ENCODE measurements at regions not wholly inside any gene's neighbourhood (a gene's known extent, or its start where the extent isn't known, plus 50 kb on each side); places are given as distances from the start of the nearest gene placed in this dataset.
A peak's percentile ranks its signal among the peaks of the same experiment; 100 is the strongest.

DNA sequence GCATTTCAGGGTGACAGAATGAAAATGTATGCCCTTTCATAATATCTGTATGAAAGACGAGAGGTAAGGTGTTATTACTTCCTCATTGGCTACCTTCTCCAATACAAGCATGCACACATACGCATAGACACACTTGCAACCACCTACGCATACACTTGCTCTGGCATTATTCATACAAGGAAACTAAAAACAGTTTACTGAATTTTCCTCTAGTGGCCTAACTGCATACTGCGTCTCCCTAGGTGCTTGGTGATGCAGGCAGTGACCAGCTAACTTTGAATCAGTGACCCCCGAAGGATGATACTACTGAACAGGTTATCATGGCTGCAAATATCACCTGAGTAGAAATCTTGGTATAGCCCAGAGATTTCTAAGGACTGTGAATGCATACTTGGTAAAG is 593.1 kb downstream of the PKHD1 start:
- DNase-seq = no peak

DNA sequence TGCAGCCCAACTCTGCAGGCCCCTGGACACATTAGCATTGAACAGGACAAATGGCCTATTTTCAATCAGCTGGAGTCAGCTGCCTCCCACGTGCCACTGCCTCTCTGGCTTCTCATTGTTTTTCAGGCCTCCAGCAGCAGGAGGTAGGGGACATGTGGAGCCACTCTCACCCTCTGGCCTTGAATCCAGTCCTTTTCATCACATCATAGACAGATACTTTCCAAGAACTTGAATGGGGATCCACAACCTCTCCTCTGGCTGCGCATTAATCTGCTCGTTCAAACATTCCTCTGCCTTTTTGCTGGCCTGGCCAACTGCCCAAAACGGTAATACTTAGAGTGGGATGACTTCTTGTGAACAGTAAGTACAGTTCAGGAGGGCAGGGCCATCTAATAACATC is 592.3 kb downstream of the PKHD1 start:
- DNase-seq = no peak

DNA sequence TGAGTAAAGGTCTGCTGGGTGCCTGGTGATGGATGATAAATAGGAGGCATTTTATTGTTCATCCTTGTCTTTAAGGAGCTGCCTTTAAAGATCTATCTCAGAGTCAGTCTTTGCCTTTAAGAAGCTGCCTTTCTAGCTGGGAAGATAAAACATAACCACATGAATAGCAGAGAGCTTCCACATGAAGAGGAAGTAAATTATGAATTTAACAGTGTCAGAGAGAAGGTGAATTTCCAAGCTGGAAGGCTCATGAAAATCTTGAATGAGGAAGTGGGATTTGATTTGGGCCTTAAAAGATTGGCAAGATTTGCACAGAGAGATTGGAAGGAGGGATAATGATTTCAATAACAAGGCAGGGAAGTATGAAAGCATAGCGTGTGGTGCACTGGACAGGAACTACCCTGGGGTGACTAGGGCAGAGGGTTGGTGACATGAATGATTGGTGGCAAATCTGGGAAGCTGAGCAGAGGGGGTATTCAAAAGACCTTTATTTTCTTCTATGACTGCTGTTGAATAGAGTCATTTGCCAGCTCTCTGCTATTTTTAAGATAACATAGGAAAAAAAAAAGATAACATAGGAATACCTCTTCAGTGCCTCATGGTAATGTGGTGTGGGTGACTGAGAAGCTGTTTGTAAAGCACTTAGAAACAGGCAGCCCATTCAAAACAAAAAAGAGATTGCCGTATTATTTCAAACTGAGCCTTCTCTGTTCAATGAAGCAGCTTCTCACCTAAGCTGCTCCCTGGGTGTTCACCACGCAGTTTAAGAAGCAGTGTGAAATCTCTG is 591.6 kb downstream of the PKHD1 start:
- DNase-seq = no peak

DNA sequence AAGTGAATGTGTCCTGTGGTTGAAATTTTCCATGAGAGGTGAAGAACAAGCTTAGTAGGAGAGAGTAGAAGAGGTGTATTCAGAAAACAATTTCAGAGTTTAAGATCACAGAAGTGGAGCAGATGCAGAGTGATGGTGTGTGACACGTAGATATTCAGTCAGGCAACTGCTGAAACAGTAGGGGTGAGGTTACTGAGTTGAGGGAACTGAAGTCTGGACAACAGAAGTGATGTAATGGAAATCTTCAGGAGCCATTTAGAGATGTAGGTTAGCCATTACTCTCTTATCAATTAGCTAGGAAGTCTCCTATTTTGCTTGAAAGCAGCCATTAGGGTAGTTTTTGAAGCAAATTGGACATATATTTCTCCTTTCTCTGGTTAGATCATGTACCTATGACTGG is 584.4 kb downstream of the PKHD1 start:
- no peak for DNase-seq

DNA sequence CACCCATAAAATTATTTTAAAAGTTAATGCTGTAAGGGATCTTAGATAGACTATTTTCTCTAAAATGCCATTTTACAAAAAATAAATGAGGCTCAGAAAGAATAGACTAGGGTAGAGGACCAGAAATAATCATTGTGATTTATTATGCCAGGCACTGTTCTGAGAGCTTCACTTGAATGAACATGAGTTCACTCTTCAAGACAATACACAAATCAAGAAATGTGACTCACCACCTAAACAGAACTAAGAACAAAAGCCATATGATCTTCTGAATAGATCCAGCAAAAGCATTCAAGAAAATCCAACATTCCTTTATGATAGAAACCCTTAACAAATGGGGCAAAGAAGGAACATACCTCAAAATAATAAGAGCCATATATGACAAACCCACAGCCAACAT is 582.0 kb downstream of the PKHD1 start:
- no peak for DNase-seq

DNA sequence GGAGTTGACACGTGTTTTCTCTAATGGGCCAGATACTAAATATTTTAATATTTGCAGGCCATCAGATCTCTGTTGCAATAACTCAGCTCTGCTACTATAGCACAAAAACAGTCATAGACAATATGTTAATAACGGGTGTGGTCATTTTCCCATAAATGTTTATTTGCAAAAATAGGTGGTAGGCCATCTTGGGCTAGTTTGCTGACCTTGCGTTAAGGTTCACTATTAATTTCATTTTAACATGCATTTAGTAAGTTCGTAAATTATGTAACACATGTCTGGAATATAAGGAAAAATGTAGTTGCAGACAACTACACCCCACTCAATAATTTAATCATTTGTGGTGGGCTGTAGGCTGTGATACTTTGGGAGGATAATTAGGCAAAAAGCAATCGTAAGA is 577.8 kb downstream of the PKHD1 start:
- no peak for DNase-seq

DNA sequence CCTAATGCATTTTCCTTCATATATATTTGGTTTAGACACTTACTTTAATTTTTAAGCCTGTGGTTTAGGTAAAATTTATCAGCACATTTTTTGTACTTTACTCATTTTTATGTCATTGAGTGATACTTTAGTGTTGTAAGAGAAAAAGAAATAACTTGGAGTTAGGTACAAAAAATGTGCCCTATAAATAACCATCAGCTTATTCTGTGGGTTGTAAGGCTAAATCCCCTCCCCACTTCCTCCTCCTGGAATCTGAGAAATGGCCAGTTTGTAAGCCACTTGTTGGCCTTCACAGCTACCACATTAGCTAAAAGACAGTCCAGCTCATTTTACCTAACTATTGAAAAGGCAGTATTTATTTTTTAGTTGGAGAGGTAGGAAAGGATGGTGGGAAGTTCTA is 576.3 kb downstream of the PKHD1 start:
- DNase-seq = no peak

DNA sequence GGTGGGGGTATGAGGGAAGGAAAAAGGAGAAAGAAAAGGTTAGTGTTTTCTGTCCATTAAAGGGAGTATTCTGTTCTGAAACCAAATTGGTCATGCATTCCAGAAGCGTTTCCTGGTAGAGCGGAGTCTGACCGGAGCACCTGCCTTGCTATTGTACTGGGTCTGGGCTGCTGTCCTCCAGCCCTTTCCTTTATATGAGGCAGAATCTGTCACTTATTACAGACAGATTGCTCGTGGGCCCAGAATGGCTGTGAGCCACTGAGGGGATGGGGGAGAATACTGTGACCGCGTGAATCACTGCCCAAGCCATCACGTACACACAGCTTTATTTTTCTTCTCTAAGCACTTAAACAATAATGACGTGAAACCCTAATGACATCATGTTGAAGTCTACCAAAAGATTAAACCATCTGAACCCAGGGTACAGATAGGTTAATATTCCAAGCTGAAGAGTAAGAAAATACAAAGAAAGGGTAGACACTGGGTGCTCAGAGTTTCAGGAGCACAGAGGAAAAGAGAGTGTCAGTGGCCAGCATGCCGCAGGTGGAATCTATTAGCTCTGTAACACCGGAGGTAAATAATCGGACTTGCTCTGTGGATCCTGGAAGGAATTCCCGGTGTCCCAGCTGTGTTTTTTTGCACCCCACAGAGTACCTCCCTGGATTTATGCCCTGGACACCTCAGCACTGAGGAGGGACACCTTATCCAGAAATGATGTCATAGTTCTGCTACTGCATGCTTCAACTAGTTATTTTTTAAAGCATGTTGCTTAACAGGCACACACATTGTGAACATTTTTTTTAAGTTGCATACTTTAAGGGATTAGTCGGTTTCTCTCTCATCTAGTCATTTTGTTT is 573.3 kb downstream of the PKHD1 start:
- DNase-seq = no peak

DNA sequence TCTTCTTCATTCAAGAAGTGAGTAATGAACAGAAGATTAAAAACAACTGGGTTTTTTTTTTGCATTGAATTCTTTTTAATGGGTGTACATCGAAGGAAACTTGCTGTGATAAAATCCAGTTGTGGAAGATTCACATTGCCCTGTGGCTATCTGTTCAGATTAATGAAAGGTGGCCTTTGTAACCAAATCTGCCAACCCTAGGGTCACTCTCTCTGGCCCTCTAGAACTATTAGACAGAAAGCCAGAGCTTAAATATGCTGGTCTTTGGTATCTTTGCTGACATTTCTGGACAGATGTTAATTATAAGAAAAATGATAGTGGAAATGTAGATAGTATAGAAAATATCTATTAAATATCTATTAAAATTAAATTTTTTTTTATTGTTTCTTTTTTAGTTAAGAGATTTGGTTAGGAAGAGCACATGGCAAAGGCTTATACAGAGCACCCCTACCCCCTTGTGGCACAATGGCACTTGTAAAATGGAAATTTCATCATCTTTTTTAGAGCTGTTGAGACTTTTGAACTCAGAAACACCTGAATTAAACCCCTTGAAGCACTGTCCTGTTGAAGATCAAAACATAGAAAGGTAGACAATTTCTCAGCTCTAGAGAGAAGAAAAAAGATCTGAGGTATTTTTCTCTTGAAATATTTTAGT is 572.5 kb downstream of the PKHD1 start:
- no peak for DNase-seq

DNA sequence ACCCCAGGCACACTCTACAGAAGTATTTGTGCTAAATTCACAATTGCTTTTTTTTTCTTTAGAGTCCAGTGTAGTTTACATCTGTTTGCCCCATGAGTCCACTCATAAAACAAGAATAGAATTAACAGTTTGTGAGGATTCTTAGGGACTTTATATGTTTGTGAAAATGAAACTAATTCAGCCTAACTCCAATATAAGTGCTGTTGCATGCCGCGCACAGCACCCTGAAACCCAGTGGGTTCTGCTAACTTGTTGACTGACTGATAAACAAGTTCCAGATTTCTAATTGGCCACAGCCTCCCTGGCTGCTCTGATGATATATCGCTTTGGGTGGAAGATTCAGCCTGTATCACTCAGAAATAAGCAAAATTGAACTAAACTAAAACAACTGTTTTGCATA is 561.4 kb downstream of the PKHD1 start:
- DNase-seq = no peak

DNA sequence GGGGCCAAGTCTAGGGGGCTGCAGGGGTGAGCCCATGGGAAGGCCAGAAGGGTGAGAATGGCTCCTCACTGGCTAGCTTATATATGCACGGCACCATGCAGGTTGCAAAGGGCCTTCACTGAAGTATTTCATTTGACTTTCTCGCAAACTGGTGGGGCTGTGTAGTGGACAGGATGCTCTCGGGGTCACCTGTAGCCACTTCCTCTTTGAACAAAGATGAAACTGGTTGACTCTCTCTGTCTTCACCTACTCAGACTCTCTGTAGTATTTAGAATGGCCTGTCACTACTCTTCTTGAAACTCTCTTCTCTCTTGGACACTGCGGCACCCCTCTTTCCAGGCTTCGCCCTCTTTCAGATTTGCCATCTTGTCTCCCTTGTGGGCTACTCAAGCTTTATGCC is 560.5 kb downstream of the PKHD1 start:
- no peak for DNase-seq

DNA sequence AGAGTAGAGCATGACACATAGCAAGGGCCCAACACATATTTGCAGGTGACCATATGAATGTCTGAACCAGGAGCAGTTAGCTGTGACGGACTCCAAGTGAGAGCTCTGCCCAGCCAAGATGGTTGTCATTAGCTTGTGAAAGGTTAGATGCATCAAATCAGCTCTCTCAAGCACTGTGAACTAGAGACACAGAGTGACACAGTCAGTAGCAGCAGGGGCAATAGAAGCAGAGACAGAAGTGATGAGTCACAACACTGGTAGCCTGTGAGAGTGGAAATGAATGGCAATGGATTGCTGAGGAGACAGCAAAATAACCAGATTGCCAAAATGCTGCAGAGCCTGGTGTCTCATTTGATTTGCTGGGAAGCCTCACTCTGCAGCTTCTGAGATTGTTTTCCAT is 558.9 kb downstream of the PKHD1 start:
- no peak for DNase-seq

DNA sequence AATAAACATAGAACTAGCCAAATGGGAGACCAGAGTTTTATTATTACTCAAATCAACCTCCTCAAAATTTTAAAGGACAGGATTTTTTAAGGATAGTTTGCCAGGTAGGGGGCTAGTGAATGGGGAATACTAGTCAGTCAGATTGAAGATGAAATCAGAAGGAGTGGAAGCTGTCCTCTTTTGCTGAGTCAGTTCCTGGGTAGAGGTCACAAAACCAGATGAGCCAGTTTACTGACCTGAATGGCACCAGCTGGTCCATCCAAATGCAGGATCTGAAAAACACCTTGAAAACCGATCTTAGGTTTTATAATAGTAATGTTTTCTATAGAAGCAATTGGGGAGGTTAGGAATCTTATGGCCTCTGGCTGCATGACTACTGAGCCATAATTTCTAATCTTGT is 558.2 kb downstream of the PKHD1 start:
- DNase-seq = no peak

DNA sequence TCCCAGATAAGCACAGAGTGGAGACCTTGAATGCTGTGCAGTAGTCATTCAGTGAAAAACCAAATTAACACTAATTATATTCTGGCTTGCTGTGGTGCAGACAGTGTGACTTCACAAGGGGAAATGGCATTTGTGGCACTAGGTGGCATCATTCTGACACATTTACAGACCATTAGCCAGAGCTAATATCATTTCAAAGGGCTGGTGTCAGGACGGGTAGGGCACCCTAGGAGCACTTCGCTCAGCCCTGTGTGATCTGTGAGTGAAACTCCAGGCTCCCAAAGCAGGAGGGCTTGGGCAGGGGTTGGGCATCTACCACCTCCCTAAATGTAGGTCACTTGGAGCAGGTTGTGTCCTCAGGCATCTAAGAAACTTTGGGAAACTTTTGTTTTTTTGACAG is 555.8 kb downstream of the PKHD1 start:
- DNase-seq = no peak

DNA sequence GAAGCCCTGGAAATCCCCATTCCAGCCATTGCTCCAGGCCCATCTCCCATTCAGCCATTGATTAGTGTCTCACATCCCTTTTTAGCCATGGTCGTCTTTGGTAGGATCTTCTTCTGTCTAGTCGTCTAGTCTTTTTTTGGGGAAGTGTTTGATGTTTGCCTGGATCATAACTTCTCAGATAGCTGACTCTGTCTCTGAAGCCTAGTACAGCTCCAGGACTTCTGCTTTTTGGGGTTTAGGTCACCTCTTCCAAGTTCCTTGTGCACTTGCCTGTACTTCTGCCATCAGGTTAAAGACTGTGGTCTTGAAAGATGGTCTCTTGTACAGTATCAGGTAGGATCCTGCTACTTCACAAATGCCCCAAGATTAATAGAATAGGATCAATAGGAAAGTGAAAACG is 553.5 kb downstream of the PKHD1 start:
- no peak for DNase-seq

DNA sequence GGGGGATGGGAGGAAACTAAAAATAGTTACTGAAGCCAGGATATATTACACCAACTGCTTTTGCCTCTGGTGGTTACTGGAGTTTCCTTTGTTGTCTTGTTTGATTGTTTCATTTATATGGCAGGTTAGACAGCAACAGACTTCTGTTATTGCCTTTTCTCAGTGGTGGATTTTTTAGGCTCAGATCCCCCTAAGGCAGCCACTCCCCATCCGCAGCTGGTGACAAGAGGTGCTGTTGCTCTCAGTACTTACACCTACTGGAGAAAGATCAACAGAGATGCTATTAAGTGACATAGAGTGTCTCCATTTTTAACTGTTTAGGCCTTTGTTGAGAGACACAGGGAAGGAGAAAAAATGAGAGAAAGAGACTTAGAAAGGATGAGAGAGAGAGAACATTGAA is 552.1 kb downstream of the PKHD1 start:
- DNase-seq = no peak

DNA sequence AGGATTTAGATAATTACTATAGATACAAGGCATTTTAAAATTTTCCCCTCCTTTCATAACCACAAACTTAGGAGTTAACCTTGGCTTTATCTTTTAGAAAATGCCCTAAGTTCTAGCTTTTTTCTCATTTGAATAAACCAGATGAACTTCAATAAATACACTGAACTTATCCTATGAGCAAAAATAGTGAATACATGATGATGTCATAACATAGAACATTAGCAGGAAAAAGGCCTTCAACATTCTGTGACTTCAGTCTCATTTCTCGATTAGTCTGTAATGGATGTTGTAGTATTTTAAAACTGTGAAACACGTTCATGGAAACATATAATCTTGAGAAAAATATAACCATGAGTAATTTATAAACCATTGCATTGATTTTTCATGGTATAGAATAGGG is 550.7 kb downstream of the PKHD1 start:
- DNase-seq = no peak

DNA sequence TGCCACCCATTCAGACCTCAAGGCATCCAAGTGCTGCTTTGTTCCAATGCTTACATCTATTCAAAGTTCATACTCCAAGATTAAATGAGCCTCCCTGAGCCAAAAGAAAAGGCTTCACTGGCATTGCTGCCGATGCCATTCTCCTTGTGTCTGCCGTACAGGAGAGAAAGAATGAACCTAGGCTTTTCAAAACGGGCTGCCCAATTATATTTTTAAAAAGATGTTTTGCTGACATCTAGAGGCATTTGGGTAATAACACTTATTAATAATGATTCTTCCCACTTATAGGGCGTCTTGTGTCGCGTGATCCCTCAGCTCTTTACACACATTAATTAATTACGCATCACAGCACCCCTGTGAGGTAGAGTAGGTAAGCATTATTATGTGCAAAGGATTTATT is 545.6 kb downstream of the PKHD1 start:
- peak in 1 of 2 experiments; percentile 5 for DNase-seq

DNA sequence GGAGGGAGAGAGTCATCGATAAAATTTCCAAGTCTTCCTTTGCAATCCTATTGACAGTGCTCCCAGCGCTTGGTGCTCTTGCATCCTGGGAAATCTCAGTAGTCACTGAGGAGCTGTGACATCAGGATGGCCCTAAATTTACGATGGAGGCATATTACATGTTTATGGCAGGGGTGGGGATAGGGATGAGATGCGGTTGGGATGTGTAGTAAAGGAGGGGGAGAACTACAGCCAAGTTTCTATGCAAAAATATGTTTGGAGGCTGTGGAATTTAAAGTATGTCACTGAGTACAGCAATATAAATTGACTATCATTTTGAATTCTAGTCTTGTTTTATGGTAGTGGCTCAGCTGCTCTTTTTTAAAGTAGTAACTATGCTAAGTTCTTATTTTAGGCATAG is 544.9 kb downstream of the PKHD1 start:
- no peak for DNase-seq

DNA sequence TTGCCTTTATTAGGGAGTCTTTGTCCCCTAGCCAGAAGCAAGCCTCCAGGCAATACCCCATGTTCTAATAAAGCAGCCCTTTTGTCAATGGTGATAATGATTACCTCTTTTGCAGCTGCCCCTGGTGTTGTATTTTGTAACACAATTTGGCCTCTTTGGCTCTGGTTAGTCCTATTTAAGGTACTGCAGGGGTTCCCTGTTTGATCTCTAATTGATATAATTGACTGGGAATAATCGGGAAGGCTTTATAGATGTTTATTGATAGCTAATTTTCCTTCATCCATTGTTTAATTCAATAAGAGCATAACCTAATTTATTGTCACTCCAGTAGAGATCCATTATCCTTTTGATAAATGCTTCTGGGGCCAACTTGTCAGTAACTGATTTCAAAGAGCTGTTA is 537.2 kb downstream of the PKHD1 start:
- no peak for DNase-seq

DNA sequence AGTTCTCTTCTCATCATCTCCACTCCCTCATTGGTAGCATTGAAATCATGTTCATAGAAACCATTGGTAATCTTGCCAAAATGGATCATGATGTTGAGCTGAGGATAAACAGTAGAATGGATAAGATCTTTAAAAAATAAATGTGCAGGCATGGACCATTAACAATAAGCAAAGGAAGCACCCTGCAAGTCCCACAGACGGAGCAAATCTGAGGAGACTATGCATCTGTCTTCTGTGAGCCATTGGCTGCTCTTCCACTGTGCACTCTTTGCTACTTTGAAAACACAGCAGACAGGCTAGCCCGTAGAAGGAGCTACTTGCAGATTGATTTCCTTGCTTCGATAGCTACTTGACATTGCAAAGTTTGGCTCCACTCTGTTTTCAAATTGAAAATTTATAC is 535.0 kb downstream of the PKHD1 start:
- DNase-seq = no peak

DNA sequence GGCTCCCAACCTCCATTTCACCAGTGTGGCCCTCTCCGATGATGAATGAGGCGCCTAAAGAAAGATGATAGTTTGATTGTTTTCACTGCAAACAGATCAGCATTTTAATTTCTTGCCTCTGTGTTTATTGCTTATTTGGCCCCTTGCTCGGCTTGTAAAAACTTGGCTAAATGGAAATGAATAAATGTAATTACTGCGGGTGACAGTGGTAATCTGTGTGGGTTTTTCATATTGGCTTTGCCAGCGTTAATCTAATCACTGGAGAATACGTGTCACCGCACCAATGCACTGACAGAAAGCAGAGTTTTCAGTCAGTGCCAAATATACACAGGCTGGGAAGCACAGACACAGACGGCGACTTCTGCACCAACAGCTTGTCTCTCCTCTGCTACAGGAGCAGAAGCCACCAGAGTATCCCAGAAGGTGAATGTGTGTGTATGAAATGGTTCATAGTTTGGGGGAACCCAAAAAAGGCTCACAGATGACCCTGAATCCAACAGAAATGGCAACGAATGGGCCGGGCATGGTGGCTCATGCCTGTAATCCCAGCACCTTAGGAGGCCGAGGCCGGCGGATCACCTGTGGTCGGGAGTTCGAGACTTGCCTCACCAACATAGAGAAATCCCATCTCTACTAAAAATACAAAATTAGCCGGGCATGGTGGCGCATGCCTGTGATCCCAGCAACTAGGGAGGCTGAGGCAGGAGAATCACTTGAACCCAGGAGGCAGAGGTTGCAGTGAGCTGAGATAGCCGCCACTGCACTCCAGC is 534.0 kb downstream of the PKHD1 start:
- DNase-seq = no peak

DNA sequence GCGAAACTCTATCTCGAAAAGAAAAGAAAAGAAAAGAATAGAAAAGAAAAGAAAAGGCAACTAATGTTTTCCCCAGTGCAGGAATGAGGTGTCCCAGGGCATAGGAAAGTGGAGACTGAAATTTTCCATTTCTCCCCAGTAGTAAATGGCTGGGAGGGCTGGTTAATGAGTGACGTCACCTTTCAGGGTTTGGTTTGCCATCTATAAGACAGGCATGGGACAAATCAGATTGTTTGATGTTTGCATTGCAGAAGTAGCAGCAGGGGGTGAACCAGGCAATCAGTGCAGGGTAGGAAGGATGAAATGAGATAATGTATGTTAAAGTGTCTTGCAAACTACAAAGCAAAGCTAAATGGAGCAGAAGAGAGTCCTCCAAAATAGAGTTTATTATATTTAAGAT is 533.4 kb downstream of the PKHD1 start:
- DNase-seq = no peak

Measured in NCI-H524 (cell line).